ENCODE measurements at regions not wholly inside any gene's neighbourhood (a gene's known extent, or its start where the extent isn't known, plus 50 kb on each side); places are given as distances from the start of the nearest gene placed in this dataset.

GRCh38 chr13:52961256-52961910 lies 67.2 kb upstream of the OLFM4 start:
- Histone ChIP-seq H3K79me2 (ENCODE audit: insufficient read depth) (no peaks in the 10 kb centered on the region), H3K27me3 (ENCODE audit: insufficient read depth) (no peaks in the 10 kb centered on the region), H3K4me2 (no peak overlapping the region), H3K4me1 (ENCODE audit: control insufficient read depth in 1 of 2, insufficient read depth in 2 of 2, low read depth in 1 of 2, low read length in 1 of 2) (no peaks in the 10 kb centered on the region), H3K36me3 (replicated peaks in 1 of 2; ENCODE audit: control insufficient read depth in 1 of 2, insufficient read depth in 2 of 2, low read length in 1 of 2) (no peaks in the 10 kb centered on the region), H3K4me3 (ENCODE audit: low read depth in 2 of 2, low read length in 1 of 2) (no peak overlapping the region), H3F3A (replicated peaks; ENCODE audit: insufficient read depth) (no peaks in the 10 kb centered on the region), H2AFZ (ENCODE audit: low read depth) (no peak overlapping the region), H3K9me2 (no peaks in the 10 kb centered on the region), H4K20me1 (ENCODE audit: insufficient read depth) (no peaks in the 10 kb centered on the region), H3K27ac (ENCODE audit: low read depth in 2 of 2, low read length in 1 of 2) (no peak overlapping the region), H3K9me3 (no peaks in the 10 kb centered on the region), H3K9ac (no peak overlapping the region)
- DNase-seq, result no peak
- ChIA-PET POLR2A (no interaction called here), CTCF (interaction anchor here (1.6 to 2.1 kb wide), 2 partner anchors 16 to 190 kb away, joined by 3 to 9 read pairs; no protein-coding TSS in a partner anchor)
- WGBS (ENCODE audit: low lambda C conversion rate), result 20% methylated on average over 3 of the region's 3 CpGs
- no peak for TF ChIP-seq RAD21 (IDR thresholded peaks at IDR 0.05; ENCODE audit: low read length)
- no peak for TF ChIP-seq ELF1 (IDR thresholded peaks at IDR 0.05)
- no peak for TF ChIP-seq EZH2phosphoT487 (IDR thresholded peaks at IDR 0.05; ENCODE audit: borderline replicate concordance, low read depth)
- TF ChIP-seq TCF12 (IDR thresholded peaks at IDR 0.05), result no peak
- no peak for TF ChIP-seq PBX3 (IDR thresholded peaks at IDR 0.05)
- TF ChIP-seq ZBTB33 (IDR thresholded peaks at IDR 0.05; ENCODE audit: borderline replicate concordance, low read depth), result no peak
- no peak for TF ChIP-seq RFX5 (IDR thresholded peaks at IDR 0.05; ENCODE audit: low read length)
- TF ChIP-seq NRF1 (IDR thresholded peaks at IDR 0.05; ENCODE audit: low read depth, low read length), result no peak
- no peak for TF ChIP-seq CHD2 (IDR thresholded peaks at IDR 0.05; ENCODE audit: low read length, partially characterized antibody)
- TF ChIP-seq TAF1 (IDR thresholded peaks at IDR 0.05; ENCODE audit: borderline replicate concordance, low read depth, low read length), result no peak
- TF ChIP-seq MXI1 (IDR thresholded peaks at IDR 0.05; ENCODE audit: low read depth, low read length), result no peak
- no peak for TF ChIP-seq RXRA (IDR thresholded peaks at IDR 0.05; ENCODE audit: borderline replicate concordance, low read depth)
- TF ChIP-seq USF1 (IDR thresholded peaks at IDR 0.05; ENCODE audit: borderline replicate concordance, low read depth), result no peak
- no peak for TF ChIP-seq FOXM1 (IDR thresholded peaks at IDR 0.05; ENCODE audit: low read depth)
- TF ChIP-seq CTCF (IDR thresholded peaks at IDR 0.05), result no peak
- no peak for TF ChIP-seq JUND (IDR thresholded peaks at IDR 0.05)
- TF ChIP-seq USF2 (IDR thresholded peaks at IDR 0.05; ENCODE audit: borderline replicate concordance, low read depth, low read length), result no peak
- TF ChIP-seq IRF3 (IDR thresholded peaks at IDR 0.05; ENCODE audit: low read depth, low read length), result no peak
- no peak for TF ChIP-seq POLR2AphosphoS5 (IDR thresholded peaks at IDR 0.05; ENCODE audit: low read depth, low read length)
- no peak for TF ChIP-seq MEF2A (IDR thresholded peaks at IDR 0.05; ENCODE audit: borderline replicate concordance, low read depth)
